Nephron (organoid): ENCODE measurements at regions not wholly inside any gene's neighbourhood (a gene's known extent, or its start where the extent isn't known, plus 50 kb on each side); places are given as distances from the start of the nearest gene placed in this dataset.

Experiments used
- H3K27ac Mint-ChIP-seq, 3 experiments: 2 replicates each; pipeline ENCODE4 v1.8.0; 2020; ENCODE audit warnings: mixed read lengths in 3 of 3, mild to moderate bottlenecking in 2 of 3, moderate library complexity in 1 of 3
- H3K27me3 Mint-ChIP-seq: 2 replicates; pipeline ENCODE4 v1.8.0; 2021; ENCODE audit warnings: low read depth, mild to moderate bottlenecking, moderate library complexity, mixed read lengths
- H3K36me3 Mint-ChIP-seq: 2 replicates; pipeline ENCODE4 v1.8.0; 2020; ENCODE audit warnings: low read depth, mixed read lengths
- H3K4me1 Mint-ChIP-seq: 2 replicates; pipeline ENCODE4 v1.8.0; 2020; ENCODE audit warnings: mixed read lengths
- H3K4me3 Mint-ChIP-seq, 3 experiments: 2 replicates each; pipeline ENCODE4 v1.8.0; 2020; ENCODE audit warnings: mild to moderate bottlenecking in 3 of 3, mixed read lengths in 3 of 3, moderate library complexity in 2 of 3
- H3K9me3 Mint-ChIP-seq: 2 replicates; pipeline ENCODE4 v1.8.0; 2020; ENCODE audit warnings: mixed read lengths
- CTCF ChIP-seq, 3 experiments: fragments of 200-600 bp; sonication (generic); IDR thresholded peaks; one replicate each; pipeline ENCODE4 v1.5.0; 2021; ENCODE audit warnings: antibody characterized with exemption in 3 of 3; ENCODE audit not compliant: unreplicated experiment in 3 of 3

DNA sequence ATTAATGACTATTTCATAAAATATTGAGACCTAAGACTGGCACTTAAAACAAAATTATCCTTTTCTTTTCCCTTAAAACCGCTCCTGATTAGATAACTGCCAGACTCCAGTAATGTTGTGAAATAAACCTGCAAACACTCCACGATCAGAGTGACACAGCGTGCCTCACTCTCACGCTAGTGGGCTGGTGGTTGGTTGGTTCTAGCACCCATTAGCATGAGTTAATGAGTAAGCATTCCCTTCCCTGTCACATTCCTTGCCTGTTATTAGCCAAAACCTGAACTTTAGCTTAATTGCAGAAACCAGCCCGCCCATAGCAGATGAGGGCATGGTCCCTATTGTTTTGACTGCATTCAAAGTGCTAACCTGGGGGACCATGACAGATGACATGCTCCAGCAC is 193.4 kb downstream of the CD83 start:
- H3K27me3 Mint-ChIP-seq, result peaks cover 7% of the 10 kb centered on the region
- peak overlapping the region in 2 of 3 experiments; percentile 28 to 45 for H3K27ac Mint-ChIP-seq
- H3K4me3 Mint-ChIP-seq, result no peak overlapping the region
- peaks cover 36% of the 10 kb centered on the region for H3K4me1 Mint-ChIP-seq
- no peak for TF ChIP-seq CTCF (IDR thresholded peaks at IDR 0.05; ENCODE audit: unreplicated experiment in 3 of 3)
- H3K36me3 Mint-ChIP-seq, result no peaks in the 10 kb centered on the region
- H3K9me3 Mint-ChIP-seq, result no peaks in the 10 kb centered on the region

DNA sequence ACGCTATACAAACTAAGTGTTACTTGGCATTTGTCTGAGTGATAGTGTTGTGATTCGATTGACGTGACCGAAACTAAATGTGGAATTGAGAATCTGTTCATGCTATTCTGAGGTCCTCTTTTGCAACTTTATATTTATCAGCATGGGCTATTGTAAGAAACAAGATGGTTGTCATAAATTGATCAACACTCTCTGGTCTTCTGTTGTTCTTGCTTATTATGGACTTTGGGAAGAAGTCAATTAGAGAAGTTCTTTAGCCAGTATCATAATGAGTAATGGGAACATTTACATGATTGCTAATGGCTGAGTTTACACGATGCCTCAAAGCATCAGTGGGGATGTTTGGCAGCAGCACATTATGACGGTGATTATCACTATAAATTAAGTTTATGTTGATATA is 195.0 kb downstream of the CD83 start:
- H3K4me1 Mint-ChIP-seq, result peaks cover 41% of the 10 kb centered on the region
- no peak for TF ChIP-seq CTCF (IDR thresholded peaks at IDR 0.05; ENCODE audit: unreplicated experiment in 3 of 3)
- peaks cover 8% of the 10 kb centered on the region for H3K27me3 Mint-ChIP-seq
- no peaks in the 10 kb centered on the region for H3K36me3 Mint-ChIP-seq
- H3K4me3 Mint-ChIP-seq, result no peak overlapping the region
- H3K27ac Mint-ChIP-seq, result no peak overlapping the region
- no peaks in the 10 kb centered on the region for H3K9me3 Mint-ChIP-seq

- Mint-ChIP-seq H3K36me3 (no peaks in the 10 kb centered on the region), H3K4me1 (peaks cover 47% of the 10 kb centered on the region), H3K27ac (no peak overlapping the region), H3K9me3 (no peaks in the 10 kb centered on the region), H3K27me3 (peaks cover 14% of the 10 kb centered on the region), H3K4me3 (no peak overlapping the region)
- no peak for TF ChIP-seq CTCF (IDR thresholded peaks at IDR 0.05; ENCODE audit: unreplicated experiment in 3 of 3)
Observed at GRCh38 chr6:14313248-14313647, 195.7 kb downstream of the CD83 start.

- Mint-ChIP-seq H3K9me3 (no peaks in the 10 kb centered on the region), H3K27ac (peak overlapping the region in 1 of 3 experiments; percentile 42), H3K4me3 (no peak overlapping the region), H3K4me1 (peaks cover 38% of the 10 kb centered on the region), H3K36me3 (no peaks in the 10 kb centered on the region), H3K27me3 (peaks cover 15% of the 10 kb centered on the region)
- TF ChIP-seq CTCF (IDR thresholded peaks at IDR 0.05; ENCODE audit: unreplicated experiment in 3 of 3), result no peak
Observed at GRCh38 chr6:14315353-14315752, 197.8 kb downstream of the CD83 start.

DNA sequence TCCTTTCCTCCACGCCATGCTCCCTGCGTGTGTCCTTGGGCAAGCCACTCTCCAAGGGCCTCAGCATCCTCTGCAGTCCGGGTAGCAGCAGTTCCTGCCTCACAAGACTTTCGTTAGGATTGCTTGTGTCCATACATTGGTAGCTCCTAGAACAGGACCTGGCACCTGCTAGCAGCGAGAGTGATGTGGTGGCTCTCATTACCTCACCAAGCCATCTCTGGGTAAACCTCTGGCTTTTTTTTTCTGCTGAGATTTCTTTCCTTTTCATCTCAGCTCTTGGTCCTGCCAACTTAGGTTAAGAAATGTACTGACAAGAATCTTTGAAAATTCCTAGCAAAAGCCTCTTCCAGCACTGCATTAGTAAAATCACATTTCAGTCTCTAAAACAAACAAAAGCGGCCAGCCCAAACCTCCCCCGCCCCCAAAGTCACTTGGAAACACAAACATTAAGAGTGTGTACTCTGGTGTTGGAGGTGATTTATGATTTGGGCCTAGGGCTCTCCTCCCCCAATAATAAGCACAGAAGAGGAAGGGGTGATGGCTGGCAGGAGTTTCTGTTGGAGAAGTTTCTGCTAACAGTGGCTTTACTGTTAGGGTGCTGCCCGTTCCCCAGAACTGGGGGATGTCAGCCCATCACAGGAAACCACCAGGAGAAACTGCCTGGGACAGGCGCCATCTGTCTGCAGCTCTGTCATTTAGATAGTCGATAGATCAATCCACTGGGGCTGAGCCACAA is 199.2 kb downstream of the CD83 start:
- Mint-ChIP-seq H3K36me3 (no peaks in the 10 kb centered on the region), H3K9me3 (no peaks in the 10 kb centered on the region), H3K27me3 (peaks cover 15% of the 10 kb centered on the region), H3K4me1 (peaks cover 33% of the 10 kb centered on the region), H3K27ac (peak overlapping the region in 2 of 3 experiments; percentile 67 to 68), H3K4me3 (no peak overlapping the region)
- no peak for TF ChIP-seq CTCF (IDR thresholded peaks at IDR 0.05; ENCODE audit: unreplicated experiment in 3 of 3)

GRCh38 chr6:14317387-14317970 is 199.9 kb downstream of the CD83 start:
- no peak overlapping the region for H3K4me3 Mint-ChIP-seq
- H3K27ac Mint-ChIP-seq, result peak overlapping the region in 1 of 3 experiments; percentile 67
- H3K9me3 Mint-ChIP-seq, result no peaks in the 10 kb centered on the region
- H3K4me1 Mint-ChIP-seq, result peaks cover 33% of the 10 kb centered on the region
- TF ChIP-seq CTCF (IDR thresholded peaks at IDR 0.05; ENCODE audit: unreplicated experiment in 3 of 3), result no peak
- peaks cover 16% of the 10 kb centered on the region for H3K27me3 Mint-ChIP-seq
- no peaks in the 10 kb centered on the region for H3K36me3 Mint-ChIP-seq
